Endothelial cell (in vitro differentiated cells): ENCODE measurements at regions not wholly inside any gene's neighbourhood (a gene's known extent, or its start where the extent isn't known, plus 50 kb on each side); places are given as distances from the start of the nearest gene placed in this dataset.

Experiments used
- DNase-seq: peaks from one replicate; pipeline ENCODE4 v3.0.0; 2021; ENCODE audit warnings: low spot score
- H3K27ac Mint-ChIP-seq: one replicate; pipeline ENCODE4 v1.8.0; 2021; ENCODE audit warnings: mixed read lengths, inconsistent platforms; ENCODE audit not compliant: unreplicated experiment
- H3K27me3 Mint-ChIP-seq: one replicate; pipeline ENCODE4 v1.8.0; 2021; ENCODE audit warnings: mild to moderate bottlenecking, moderate library complexity, mixed read lengths, inconsistent platforms; ENCODE audit not compliant: unreplicated experiment
- H3K36me3 Mint-ChIP-seq: one replicate; pipeline ENCODE4 v1.8.0; 2021; ENCODE audit warnings: mild to moderate bottlenecking, low read depth, mixed read lengths, inconsistent platforms; ENCODE audit not compliant: unreplicated experiment
- H3K4me1 Mint-ChIP-seq: one replicate; pipeline ENCODE4 v1.8.0; 2021; ENCODE audit warnings: mild to moderate bottlenecking, mixed read lengths, inconsistent platforms; ENCODE audit not compliant: unreplicated experiment
- H3K4me3 Mint-ChIP-seq: one replicate; pipeline ENCODE4 v1.8.0; 2021; ENCODE audit warnings: mild to moderate bottlenecking, mixed read lengths, inconsistent platforms; ENCODE audit not compliant: unreplicated experiment
- H3K9me3 Mint-ChIP-seq: one replicate; pipeline ENCODE4 v1.8.0; 2021; ENCODE audit warnings: mixed read lengths, inconsistent platforms; ENCODE audit not compliant: unreplicated experiment
- TF ChIP-seq, protein P1 (sequence below): fragments of 200-600 bp; sonication (generic); IDR thresholded peaks from one replicate; pipeline ENCODE4 v1.5.0; 2021; ENCODE audit warnings: antibody characterized with exemption; ENCODE audit not compliant: unreplicated experiment

DNA sequence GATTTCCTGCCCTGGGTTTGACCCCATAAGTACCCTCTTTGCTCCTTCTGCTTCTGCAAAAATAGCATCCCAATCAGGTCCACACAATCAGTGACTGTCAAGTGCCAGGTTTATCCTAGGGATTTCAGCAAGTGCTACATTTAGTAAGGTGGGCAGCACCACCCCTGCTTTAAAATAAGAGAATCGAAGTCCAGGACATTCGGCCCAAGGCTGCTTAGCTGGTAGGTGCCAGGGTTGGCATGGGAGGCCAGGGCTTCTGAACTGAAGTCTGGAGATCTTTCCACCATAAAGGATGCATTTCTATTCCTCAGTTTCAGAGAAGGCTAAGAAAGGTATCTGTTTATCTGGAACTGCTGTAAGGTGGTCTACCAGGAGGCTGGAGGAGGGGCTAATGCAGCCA, 408.3 kb downstream of the ZNF536 start:
- TF ChIP-seq, protein P1, sequence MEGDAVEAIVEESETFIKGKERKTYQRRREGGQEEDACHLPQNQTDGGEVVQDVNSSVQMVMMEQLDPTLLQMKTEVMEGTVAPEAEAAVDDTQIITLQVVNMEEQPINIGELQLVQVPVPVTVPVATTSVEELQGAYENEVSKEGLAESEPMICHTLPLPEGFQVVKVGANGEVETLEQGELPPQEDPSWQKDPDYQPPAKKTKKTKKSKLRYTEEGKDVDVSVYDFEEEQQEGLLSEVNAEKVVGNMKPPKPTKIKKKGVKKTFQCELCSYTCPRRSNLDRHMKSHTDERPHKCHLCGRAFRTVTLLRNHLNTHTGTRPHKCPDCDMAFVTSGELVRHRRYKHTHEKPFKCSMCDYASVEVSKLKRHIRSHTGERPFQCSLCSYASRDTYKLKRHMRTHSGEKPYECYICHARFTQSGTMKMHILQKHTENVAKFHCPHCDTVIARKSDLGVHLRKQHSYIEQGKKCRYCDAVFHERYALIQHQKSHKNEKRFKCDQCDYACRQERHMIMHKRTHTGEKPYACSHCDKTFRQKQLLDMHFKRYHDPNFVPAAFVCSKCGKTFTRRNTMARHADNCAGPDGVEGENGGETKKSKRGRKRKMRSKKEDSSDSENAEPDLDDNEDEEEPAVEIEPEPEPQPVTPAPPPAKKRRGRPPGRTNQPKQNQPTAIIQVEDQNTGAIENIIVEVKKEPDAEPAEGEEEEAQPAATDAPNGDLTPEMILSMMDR, result no peak
- H3K4me1 Mint-ChIP-seq, result no peaks in the 10 kb centered on the region
- H3K9me3 Mint-ChIP-seq, result no peaks in the 10 kb centered on the region
- no peak for DNase-seq
- no peaks in the 10 kb centered on the region for H3K36me3 Mint-ChIP-seq
- H3K27me3 Mint-ChIP-seq, result peaks cover 4% of the 10 kb centered on the region
- no peak overlapping the region for H3K27ac Mint-ChIP-seq
- no peak overlapping the region for H3K4me3 Mint-ChIP-seq

DNA sequence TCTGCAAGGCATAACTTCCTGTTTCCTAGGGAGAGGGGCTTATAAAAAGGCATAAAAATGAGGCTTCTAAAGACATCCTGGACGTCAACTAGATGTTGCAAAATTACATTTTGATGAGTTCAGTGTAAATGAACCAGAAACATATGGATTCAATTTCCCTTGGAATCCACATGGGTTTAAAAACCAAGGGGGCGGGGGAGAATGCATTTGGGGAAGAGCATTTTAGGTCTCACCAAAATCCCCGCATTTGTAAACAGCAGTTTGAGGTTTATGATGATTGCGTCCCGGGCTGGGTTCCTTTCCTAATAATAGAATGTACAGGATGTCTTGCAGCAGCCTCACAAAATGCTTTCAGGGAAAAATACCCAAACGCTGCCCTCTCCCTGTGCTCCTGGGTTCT, 407.8 kb downstream of the ZNF536 start:
- no peaks in the 10 kb centered on the region for H3K4me1 Mint-ChIP-seq
- DNase-seq, result no peak
- TF ChIP-seq, protein P1, result no peak
- no peaks in the 10 kb centered on the region for H3K36me3 Mint-ChIP-seq
- H3K27me3 Mint-ChIP-seq, result peaks cover 4% of the 10 kb centered on the region
- no peaks in the 10 kb centered on the region for H3K9me3 Mint-ChIP-seq
- H3K4me3 Mint-ChIP-seq, result no peak overlapping the region
- H3K27ac Mint-ChIP-seq, result no peak overlapping the region

DNA sequence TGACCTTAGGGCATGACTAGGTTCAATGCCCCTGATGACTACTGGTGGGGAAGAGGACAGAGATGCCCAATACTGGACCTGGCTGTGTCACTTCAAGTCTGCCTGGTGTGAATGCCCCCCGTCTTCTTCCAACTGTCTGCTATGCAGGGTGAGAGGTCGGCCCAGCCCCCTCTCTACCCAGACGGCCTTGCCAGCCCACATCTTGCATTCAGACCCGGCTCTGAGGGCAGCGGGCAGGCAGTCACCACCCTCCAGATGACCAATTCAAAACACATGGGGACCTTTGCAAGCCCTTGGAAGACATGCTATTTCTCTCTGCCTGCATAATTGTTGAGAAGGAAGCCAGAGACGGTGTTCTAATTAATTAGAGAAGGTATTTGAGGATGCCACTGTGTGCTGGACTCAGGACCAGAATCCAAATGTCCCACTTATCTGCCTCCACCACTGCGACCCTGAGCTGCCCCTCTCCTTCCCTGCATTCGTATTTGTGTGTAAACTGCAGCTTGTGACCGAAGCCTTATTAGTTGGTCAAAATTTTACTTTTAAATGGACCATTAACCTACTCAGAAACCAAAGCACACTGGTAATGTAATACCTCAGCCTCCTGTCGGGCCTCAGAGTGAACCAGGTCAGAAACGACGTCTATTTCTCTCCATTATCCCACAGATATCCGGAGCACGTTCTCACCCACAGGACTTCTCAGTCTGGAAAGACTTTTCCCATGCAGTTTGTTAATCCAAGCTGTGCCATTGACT, 407.0 kb downstream of the ZNF536 start:
- TF ChIP-seq, protein P1, result no peak
- Mint-ChIP-seq H3K9me3 (no peaks in the 10 kb centered on the region), H3K4me1 (no peaks in the 10 kb centered on the region), H3K27me3 (no peaks in the 10 kb centered on the region), H3K36me3 (no peaks in the 10 kb centered on the region), H3K27ac (no peak overlapping the region), H3K4me3 (no peak overlapping the region)
- DNase-seq, result no peak

DNA sequence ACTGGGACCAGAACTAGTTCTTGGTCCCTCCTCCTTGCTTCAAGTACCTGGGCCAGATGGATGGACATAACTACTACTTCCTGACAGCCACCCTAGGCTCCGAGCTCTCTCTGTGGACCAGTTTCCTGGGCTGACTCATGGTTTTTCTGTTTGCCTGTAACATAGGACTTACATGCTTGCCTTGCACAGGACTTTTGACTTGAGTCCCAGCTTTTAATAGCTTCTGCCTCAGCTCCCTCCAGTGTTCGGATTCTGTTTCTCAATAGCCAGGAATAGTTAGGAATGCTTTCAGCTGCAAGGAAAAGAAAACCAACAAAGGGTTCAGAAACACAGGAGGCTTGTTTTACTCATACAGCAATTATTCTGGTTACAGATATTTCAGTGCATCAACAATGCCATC, 405.9 kb downstream of the ZNF536 start:
- DNase-seq, result no peak
- Mint-ChIP-seq H3K27me3 (no peaks in the 10 kb centered on the region), H3K36me3 (no peaks in the 10 kb centered on the region), H3K4me1 (no peaks in the 10 kb centered on the region), H3K9me3 (no peaks in the 10 kb centered on the region), H3K27ac (no peak overlapping the region), H3K4me3 (no peak overlapping the region)
- TF ChIP-seq, protein P1, result no peak

DNA sequence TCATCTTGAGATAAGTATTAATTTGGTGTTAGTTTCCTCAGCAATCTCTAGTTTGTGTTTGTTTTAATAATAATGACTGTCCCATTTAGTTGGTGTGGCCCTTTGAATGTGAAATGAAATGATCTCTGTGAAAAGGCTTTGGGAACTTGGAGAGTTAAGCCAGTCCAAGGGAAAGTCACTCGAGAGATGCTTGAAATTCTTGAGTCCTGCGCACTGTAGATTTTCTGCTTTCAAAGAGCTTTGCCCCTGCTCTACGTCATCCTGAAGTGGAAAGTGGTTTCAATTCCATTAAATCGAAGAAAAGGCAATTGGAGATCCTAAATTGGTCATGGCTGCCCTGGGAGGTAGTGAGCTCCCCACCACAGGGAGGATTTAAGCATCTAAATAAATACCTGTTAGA, 403.8 kb downstream of the ZNF536 start:
- Mint-ChIP-seq H3K27ac (no peak overlapping the region), H3K9me3 (no peaks in the 10 kb centered on the region), H3K36me3 (no peaks in the 10 kb centered on the region), H3K4me3 (no peak overlapping the region), H3K27me3 (no peaks in the 10 kb centered on the region), H3K4me1 (no peaks in the 10 kb centered on the region)
- no peak for DNase-seq
- TF ChIP-seq, protein P1, result no peak
